ENCODE measurements at regions not wholly inside any gene's neighbourhood (a gene's known extent, or its start where the extent isn't known, plus 50 kb on each side); places are given as distances from the start of the nearest gene placed in this dataset.

DNA sequence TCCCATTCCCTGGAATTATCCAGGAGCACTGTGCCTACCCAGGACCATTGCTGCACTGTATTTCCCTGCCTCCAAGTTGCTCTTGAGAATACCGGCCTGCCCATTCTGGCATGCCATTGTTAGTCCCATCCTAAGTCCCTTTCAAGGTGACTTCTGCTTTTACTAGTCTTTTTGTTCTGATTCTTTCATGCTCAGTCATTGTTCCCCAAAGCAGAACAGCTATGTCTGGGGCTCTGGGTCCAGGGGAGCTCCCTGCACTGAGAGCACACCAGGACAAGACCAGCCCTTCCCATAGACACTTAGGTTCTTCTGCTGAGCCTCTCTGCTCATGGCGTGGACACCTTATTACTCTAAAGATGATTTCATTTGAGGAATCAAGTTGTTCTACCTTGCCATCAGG lies 388.9 kb upstream of the KLF4 start:
- Histone ChIP-seq H3K4me3 (ENCODE audit: insufficient read depth, low read depth, low read length) (no peak overlapping the region), H3K27me3 (ENCODE audit: control insufficient read depth, insufficient read depth, low read length) (no peaks in the 10 kb centered on the region), H3K36me3 (replicated peaks; ENCODE audit: control insufficient read depth, insufficient read depth, low read length) (no peaks in the 10 kb centered on the region)
- DNase-seq: no peak

DNA sequence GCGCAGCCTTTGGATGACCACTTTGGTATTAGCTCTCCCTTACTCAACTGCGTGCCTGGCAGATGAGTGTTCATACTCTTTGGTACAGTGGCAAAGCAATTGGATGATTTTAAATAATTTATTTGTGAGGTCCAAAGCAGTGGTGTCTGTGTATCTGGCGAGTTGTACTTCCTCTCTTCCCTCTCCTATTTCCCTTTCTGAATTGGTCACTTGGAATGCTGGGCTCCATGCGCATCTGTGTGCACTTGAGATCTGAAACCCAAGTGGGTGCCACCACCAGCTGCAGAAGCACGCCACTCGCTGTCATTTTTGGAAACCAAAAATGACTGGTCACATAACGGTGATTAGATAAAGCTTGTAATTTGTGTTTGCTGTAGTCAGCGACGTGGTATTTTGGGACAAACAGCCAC lies 386.0 kb upstream of the KLF4 start:
- DNase-seq: no peak
- Histone ChIP-seq H3K36me3 (replicated peaks; ENCODE audit: control insufficient read depth, insufficient read depth, low read length) (no peaks in the 10 kb centered on the region), H3K4me3 (ENCODE audit: insufficient read depth, low read depth, low read length) (no peak overlapping the region), H3K27me3 (ENCODE audit: control insufficient read depth, insufficient read depth, low read length) (no peaks in the 10 kb centered on the region)

GRCh38 chr9:107874591-107875369 lies 385.2 kb upstream of the KLF4 start:
- Histone ChIP-seq H3K36me3 (replicated peaks; ENCODE audit: control insufficient read depth, insufficient read depth, low read length) (no peaks in the 10 kb centered on the region), H3K27me3 (ENCODE audit: control insufficient read depth, insufficient read depth, low read length) (no peaks in the 10 kb centered on the region), H3K4me3 (ENCODE audit: insufficient read depth, low read depth, low read length) (no peak overlapping the region)
- DNase-seq: no peak

- Histone ChIP-seq H3K36me3 (replicated peaks; ENCODE audit: control insufficient read depth, insufficient read depth, low read length) (no peaks in the 10 kb centered on the region), H3K4me3 (ENCODE audit: insufficient read depth, low read depth, low read length) (no peak overlapping the region), H3K27me3 (ENCODE audit: control insufficient read depth, insufficient read depth, low read length) (no peaks in the 10 kb centered on the region)
- DNase-seq: no peak
Observed at GRCh38 chr9:107874137-107874536, 384.6 kb upstream of the KLF4 start.

- peak; percentile 40 for DNase-seq
- Histone ChIP-seq H3K27me3 (ENCODE audit: control insufficient read depth, insufficient read depth, low read length) (no peaks in the 10 kb centered on the region), H3K4me3 (ENCODE audit: insufficient read depth, low read depth, low read length) (no peak overlapping the region), H3K36me3 (replicated peaks; ENCODE audit: control insufficient read depth, insufficient read depth, low read length) (no peaks in the 10 kb centered on the region)
Observed at GRCh38 chr9:107872457-107873192, 383.1 kb upstream of the KLF4 start.

- Histone ChIP-seq H3K27me3 (ENCODE audit: control insufficient read depth, insufficient read depth, low read length) (no peaks in the 10 kb centered on the region), H3K36me3 (replicated peaks; ENCODE audit: control insufficient read depth, insufficient read depth, low read length) (no peaks in the 10 kb centered on the region), H3K4me3 (ENCODE audit: insufficient read depth, low read depth, low read length) (no peak overlapping the region)
- DNase-seq: no peak
Observed at GRCh38 chr9:107870927-107871680, 381.5 kb upstream of the KLF4 start.

DNA sequence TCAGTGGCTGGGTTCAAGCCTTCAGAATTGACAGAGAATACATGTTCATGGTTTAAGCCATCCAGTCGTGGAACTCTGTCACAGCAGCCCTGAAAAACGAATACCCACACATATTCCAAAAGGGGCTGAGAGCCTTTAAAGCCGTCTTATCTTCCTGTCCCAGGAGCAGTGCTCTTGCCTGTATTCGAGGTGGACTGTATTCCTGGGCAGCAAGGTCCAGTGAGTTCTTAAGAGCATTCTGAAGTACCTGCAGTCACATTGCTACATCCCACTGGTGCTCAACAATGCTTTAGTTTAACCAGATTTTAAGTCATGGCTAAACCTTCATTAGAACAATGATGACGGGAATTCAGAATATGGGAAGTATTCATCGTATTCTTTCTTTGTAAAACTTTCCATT lies 380.7 kb upstream of the KLF4 start:
- H3K36me3 ChIP-seq (replicated peaks; ENCODE audit: control insufficient read depth, insufficient read depth, low read length): no peaks in the 10 kb centered on the region
- no peak overlapping the region for H3K4me3 ChIP-seq (ENCODE audit: insufficient read depth, low read depth, low read length)
- H3K27me3 ChIP-seq (ENCODE audit: control insufficient read depth, insufficient read depth, low read length): no peaks in the 10 kb centered on the region
- DNase-seq: no peak

- no peaks in the 10 kb centered on the region for H3K27me3 ChIP-seq (ENCODE audit: control insufficient read depth, insufficient read depth, low read length)
- H3K4me3 ChIP-seq (ENCODE audit: insufficient read depth, low read depth, low read length): no peak overlapping the region
- H3K36me3 ChIP-seq (replicated peaks; ENCODE audit: control insufficient read depth, insufficient read depth, low read length): no peaks in the 10 kb centered on the region
- DNase-seq: no peak
Observed at GRCh38 chr9:107869111-107869510, 379.5 kb upstream of the KLF4 start.

DNA sequence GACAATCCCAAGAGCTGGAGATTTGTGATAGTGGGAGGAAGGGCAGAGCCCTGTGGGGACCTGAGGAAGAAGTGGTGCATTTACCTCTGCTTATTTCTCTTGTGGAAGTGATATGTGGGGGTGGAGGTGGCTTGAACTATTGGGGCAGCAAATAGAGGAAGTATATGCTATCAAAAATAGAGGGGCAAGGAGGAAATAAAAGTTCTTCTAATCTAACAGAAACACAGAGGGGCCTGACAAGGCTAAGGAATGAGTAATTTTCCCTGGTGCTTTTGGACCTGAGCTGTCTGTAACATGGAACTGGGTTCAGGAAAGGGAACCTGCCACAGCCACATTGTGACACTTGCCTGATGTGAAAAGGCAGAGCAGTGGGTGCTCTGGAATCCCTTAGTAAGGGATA lies 378.6 kb upstream of the KLF4 start:
- no peaks in the 10 kb centered on the region for H3K36me3 ChIP-seq (replicated peaks; ENCODE audit: control insufficient read depth, insufficient read depth, low read length)
- no peaks in the 10 kb centered on the region for H3K27me3 ChIP-seq (ENCODE audit: control insufficient read depth, insufficient read depth, low read length)
- no peak overlapping the region for H3K4me3 ChIP-seq (ENCODE audit: insufficient read depth, low read depth, low read length)
- DNase-seq: no peak

- no peaks in the 10 kb centered on the region for H3K27me3 ChIP-seq (ENCODE audit: control insufficient read depth, insufficient read depth, low read length)
- no peak overlapping the region for H3K4me3 ChIP-seq (ENCODE audit: insufficient read depth, low read depth, low read length)
- DNase-seq: no peak
- H3K36me3 ChIP-seq (replicated peaks; ENCODE audit: control insufficient read depth, insufficient read depth, low read length): no peaks in the 10 kb centered on the region
Observed at GRCh38 chr9:107867738-107868137, 378.2 kb upstream of the KLF4 start.

- no peak for DNase-seq
- H3K27me3 ChIP-seq (ENCODE audit: control insufficient read depth, insufficient read depth, low read length): no peaks in the 10 kb centered on the region
- H3K4me3 ChIP-seq (ENCODE audit: insufficient read depth, low read depth, low read length): no peak overlapping the region
- H3K36me3 ChIP-seq (replicated peaks; ENCODE audit: control insufficient read depth, insufficient read depth, low read length): no peaks in the 10 kb centered on the region
Observed at GRCh38 chr9:107866711-107867311, 377.2 kb upstream of the KLF4 start.

DNA sequence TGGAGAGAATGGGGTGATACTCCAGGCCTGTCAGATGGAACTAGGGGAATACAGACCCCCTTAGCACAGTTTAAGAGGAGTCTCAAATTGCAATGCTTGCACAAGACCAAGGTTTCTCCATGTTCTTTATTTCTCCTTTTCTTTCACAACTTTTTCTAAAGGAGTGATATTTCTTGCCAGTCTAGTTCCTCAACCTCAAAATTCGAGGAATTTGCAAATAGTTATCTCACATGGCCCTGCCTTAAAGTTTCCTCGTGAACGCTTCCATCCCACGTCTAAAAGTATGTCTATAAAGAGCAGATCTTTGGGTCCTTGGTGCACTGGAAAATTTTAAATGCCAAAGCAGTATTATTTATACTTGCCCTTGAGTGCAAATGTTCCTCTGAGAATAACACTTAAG lies 373.8 kb upstream of the KLF4 start:
- no peaks in the 10 kb centered on the region for H3K36me3 ChIP-seq (replicated peaks; ENCODE audit: control insufficient read depth, insufficient read depth, low read length)
- DNase-seq: no peak
- H3K27me3 ChIP-seq (ENCODE audit: control insufficient read depth, insufficient read depth, low read length): no peaks in the 10 kb centered on the region
- H3K4me3 ChIP-seq (ENCODE audit: insufficient read depth, low read depth, low read length): no peak overlapping the region

- DNase-seq: no peak
- Histone ChIP-seq H3K4me3 (ENCODE audit: insufficient read depth, low read depth, low read length) (no peak overlapping the region), H3K27me3 (ENCODE audit: control insufficient read depth, insufficient read depth, low read length) (no peaks in the 10 kb centered on the region)
Observed at GRCh38 chr9:107862881-107863280, 373.3 kb upstream of the KLF4 start.

DNA sequence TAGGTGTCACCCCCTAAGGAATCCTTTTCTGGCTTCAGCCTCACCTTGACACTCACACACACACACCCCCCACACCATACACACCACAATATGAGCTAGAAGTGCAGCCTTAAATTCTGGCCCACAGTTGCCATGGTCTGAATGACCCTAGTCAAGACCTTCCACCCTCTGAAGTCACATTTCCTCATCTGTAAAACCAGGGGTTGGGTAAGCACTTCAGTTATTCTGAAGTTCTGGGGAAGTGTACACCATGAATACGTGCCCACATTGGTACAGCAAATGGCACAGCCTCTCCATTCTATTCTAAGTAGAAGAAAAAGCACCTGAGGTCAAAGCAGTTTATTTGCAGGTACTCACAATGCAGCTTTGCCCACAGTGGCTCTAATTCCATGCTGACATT lies 372.8 kb upstream of the KLF4 start:
- Histone ChIP-seq H3K27me3 (ENCODE audit: control insufficient read depth, insufficient read depth, low read length) (no peaks in the 10 kb centered on the region), H3K4me3 (ENCODE audit: insufficient read depth, low read depth, low read length) (no peak overlapping the region), H3K36me3 (replicated peaks; ENCODE audit: control insufficient read depth, insufficient read depth, low read length) (no peaks in the 10 kb centered on the region)
- DNase-seq: no peak

More at GRCh38 chr9:107862881-107863280, 373.3 kb upstream of the KLF4 start:
- no peaks in the 10 kb centered on the region for H3K36me3 ChIP-seq (replicated peaks; ENCODE audit: control insufficient read depth, insufficient read depth, low read length)
